GM19395 (cell line): ENCODE measurements at regions not wholly inside any gene's neighbourhood (a gene's known extent, or its start where the extent isn't known, plus 50 kb on each side); places are given as distances from the start of the nearest gene placed in this dataset.

ENCODE experiments used
- ATAC-seq: cut with Tn5 transposase; IDR thresholded peaks from one replicate; pipeline ENCODE4 v1.9.1; 2021; ENCODE audit warnings: mild to moderate bottlenecking, moderate library complexity; ENCODE audit not compliant: unreplicated experiment

GRCh38 chr2:23073671-23074070 is 311.3 kb upstream of the KLHL29 start:
- ATAC-seq = no peak

GRCh38 chr2:23077596-23077995 is 307.4 kb upstream of the KLHL29 start:
- ATAC-seq = no peak

GRCh38 chr2:23078784-23079434 is 306.1 kb upstream of the KLHL29 start:
- no peak for ATAC-seq

- ATAC-seq = no peak
Observed at GRCh38 chr2:23083966-23084365, 301.0 kb upstream of the KLHL29 start.

GRCh38 chr2:23091019-23091418 is 294.0 kb upstream of the KLHL29 start:
- ATAC-seq = no peak

GRCh38 chr2:23091900-23092299 is 293.1 kb upstream of the KLHL29 start:
- no peak for ATAC-seq

GRCh38 chr2:23092831-23093230 is 292.1 kb upstream of the KLHL29 start:
- ATAC-seq = no peak

- no peak for ATAC-seq
Observed at GRCh38 chr2:23093513-23093912, 291.5 kb upstream of the KLHL29 start.

GRCh38 chr2:23096906-23097602 is 287.9 kb upstream of the KLHL29 start:
- ATAC-seq = no peak

GRCh38 chr2:23100406-23100805 is 284.6 kb upstream of the KLHL29 start:
- no peak for ATAC-seq

GRCh38 chr2:23106242-23106785 is 278.7 kb upstream of the KLHL29 start:
- no peak for ATAC-seq

GRCh38 chr2:23107327-23107941 is 277.5 kb upstream of the KLHL29 start:
- no peak for ATAC-seq

GRCh38 chr2:23111263-23111662 is 273.7 kb upstream of the KLHL29 start:
- ATAC-seq = no peak

GRCh38 chr2:23112517-23112916 is 272.5 kb upstream of the KLHL29 start:
- ATAC-seq = no peak

- ATAC-seq = no peak
Observed at GRCh38 chr2:23114299-23114698, 270.7 kb upstream of the KLHL29 start.

- ATAC-seq = no peak
Observed at GRCh38 chr2:23118313-23118712, 266.7 kb upstream of the KLHL29 start.

GRCh38 chr2:23118894-23119293 is 266.1 kb upstream of the KLHL29 start:
- no peak for ATAC-seq

- ATAC-seq = no peak
Observed at GRCh38 chr2:23120161-23120560, 264.8 kb upstream of the KLHL29 start.

- no peak for ATAC-seq
Observed at GRCh38 chr2:23121968-23122648, 262.9 kb upstream of the KLHL29 start.

- ATAC-seq = no peak
Observed at GRCh38 chr2:23122681-23123215, 262.2 kb upstream of the KLHL29 start.

- ATAC-seq = no peak
Observed at GRCh38 chr2:23123686-23124085, 261.3 kb upstream of the KLHL29 start.
